OCI-M2 (cell line): ENCODE measurements at regions not wholly inside any gene's neighbourhood (a gene's known extent, or its start where the extent isn't known, plus 50 kb on each side); places are given as distances from the start of the nearest gene placed in this dataset.
"Not testable (repeated sequence)": the region's sequence is repeated elsewhere in the genome, so short reads cannot be mapped to it uniquely, and the experiment has no call there.

Experiments
- DNase-seq: peaks from one replicate; lab custom pipeline; 2025; ENCODE audit not compliant: unreplicated experiment; lab: John Stamatoyannopoulos, UW

DNA sequence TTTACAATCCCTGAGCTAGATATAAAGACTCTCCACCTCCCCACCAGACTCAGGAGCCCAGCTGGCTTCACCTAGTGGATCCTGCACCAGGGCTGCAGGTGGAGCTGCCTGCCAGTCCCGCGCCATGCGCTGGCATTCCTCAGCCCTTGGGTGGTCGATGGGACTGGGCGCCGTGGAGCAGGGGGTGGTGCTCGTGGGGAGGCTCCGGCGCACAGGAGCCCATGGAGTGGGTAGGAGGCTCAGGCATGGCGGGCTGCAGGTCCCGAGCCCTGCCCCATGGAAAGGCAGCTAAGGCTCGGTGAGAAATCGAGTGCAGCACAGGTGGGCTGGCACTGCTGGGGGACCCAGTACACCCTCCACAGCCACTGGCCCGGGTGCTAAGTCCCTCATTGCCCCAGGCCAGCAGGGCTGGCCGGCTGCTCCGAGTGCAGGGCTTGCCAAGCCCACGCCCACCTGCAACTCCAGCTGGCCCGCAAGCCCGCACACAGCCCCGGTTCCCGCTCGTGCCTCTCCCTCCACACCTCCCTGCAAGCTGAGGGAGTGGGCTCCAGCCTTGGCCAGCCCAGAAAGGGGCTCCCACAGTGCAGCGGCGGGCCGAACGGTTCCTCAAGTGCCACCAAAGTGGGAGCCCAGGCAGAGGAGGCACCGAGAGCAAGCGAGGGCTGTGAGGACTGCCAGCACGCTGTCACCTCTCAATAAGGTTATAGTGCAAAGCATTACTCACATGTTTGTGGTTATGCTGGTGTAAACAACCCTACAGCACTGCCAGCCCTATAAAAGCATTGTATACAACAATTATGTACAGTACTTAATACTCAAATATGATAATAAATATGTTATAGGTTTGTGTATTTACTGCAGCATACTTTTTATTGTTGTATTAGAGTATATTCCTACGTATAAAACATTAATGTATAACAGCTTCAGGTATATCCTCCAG is 757.3 kb downstream of the SLC6A15 start:
- DNase-seq, result not testable (repeated sequence)

DNA sequence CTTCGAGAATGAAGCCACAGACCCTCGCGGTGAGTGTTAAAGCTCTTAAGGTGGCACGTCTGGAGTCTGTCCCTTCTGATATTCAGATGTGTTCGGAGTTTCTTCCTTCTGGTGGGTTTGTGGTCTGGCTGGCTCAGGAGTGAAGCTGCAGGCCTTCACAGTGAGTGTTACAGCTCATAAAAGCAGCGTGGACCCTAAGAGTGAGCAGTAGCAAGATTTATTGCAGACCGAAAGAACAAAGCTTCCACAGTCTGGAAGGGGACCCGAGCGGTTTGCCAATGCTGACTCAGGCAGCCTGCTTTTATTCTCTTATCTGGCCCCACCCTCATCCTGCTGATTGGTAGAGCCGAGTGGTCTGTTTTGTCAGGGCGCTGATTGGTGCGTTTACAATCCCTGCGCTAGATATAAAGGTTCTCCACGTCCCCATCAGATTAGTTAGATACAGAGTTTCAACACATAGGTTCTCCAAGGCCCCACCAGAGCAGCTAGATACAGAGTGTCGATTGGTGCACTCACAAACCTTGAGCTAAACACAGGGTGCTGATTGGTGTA is 758.1 kb downstream of the SLC6A15 start:
- not testable (repeated sequence) for DNase-seq

- no peak for DNase-seq
These were observed 762.4 kb downstream of the SLC6A15 start for GRCh38 chr12:84150201-84150600.

GRCh38 chr12:84148335-84148734 is 764.3 kb downstream of the SLC6A15 start:
- DNase-seq, result no peak

GRCh38 chr12:84136862-84137367 is 775.7 kb downstream of the SLC6A15 start:
- DNase-seq, result peak; percentile 21

DNA sequence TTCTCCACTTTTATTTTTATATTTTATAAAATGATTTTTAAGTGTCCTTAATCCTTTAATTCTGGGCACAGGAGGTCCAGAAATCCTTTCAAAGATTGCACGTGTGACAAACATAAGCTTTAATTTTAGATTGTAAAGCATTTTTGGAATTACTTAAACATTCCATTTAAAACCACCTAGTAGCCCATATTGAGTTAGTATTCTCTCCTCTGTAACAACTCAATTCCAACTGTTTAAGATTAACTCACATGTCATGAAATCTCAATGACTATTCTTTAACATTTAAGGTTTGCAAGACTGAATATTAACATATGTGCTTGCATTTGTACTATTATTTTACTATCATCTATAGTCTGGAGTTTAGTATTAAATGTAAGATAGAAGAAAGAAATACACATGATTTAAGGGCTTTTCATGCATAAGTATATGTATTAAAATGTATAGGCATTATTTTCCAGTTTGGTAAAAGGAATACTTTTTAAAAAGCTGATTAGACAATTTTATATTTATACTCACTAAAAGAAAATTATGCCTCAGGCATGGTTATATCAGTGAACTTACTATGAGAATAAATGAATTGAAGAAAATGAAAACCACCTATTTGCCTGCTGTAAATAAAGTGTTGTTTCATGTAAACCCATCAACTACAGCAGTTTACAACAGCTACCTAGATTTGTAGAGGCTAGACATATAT is 776.9 kb downstream of the SLC6A15 start:
- no peak for DNase-seq

DNA sequence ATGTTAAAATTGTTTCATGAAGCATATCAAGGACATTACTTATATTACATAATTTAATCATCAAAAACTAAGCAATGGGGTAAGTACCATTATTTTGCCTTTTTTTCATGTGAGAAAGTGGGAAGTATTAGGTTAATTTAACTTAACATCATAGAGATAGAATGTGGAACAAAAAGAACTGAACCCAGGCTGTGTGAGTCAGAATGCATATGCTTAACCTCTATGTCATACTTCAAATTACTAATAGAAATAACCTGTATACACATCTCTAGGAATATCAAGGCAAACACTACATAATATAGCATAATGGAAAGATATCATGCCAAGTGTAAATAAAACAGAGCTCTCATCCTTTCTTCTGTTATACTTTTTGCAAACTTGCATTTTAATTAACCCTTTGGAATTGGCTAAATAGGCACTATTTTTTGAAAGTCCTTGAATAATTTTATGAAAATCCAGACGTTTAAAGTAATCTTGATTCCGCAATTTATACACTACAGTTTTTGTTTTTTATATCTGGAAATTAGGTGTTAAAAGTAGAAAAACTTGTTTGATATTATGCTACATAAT is 777.7 kb downstream of the SLC6A15 start:
- DNase-seq, result no peak

GRCh38 chr12:84131076-84131475 is 781.5 kb downstream of the SLC6A15 start:
- DNase-seq, result no peak

- DNase-seq, result no peak
These were observed 784.2 kb downstream of the SLC6A15 start for GRCh38 chr12:84128117-84128991.

DNA sequence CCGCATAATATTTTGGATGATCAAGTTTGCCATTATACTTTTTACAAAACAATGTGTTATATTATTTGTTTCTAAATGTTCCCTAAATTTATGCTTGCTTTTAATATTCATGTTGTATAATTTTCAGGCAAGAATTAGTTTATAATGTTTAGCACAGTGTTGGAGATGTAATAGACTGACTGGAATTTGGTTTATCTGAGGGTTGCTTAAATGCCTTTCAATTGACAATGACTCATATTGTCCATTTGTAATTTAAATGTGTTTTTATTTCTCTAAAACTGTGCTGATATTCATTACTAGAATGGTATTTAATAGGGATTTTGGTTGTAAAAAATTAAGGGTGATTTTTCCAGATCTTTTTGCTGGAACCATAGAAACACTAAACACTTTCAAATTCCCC is 788.4 kb downstream of the SLC6A15 start:
- DNase-seq, result no peak

DNA sequence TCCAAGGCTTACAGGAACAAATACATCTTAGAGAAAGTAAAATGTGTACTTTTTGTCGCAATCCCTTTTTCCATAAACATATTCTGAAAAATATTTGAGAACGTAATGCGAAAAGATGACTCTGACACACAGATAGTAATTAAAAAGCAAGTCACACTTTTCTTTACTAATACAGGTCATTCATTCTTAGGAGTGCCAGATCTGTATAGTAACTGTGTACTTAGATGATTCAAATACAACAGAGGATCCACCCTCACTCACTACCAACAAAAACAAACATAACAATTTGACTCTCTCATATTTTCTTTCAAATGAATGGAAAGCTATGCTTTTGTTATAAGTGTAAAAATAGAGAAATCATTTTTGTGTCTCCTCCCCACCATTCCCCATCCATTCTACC is 795.4 kb downstream of the SLC6A15 start:
- DNase-seq, result no peak

DNA sequence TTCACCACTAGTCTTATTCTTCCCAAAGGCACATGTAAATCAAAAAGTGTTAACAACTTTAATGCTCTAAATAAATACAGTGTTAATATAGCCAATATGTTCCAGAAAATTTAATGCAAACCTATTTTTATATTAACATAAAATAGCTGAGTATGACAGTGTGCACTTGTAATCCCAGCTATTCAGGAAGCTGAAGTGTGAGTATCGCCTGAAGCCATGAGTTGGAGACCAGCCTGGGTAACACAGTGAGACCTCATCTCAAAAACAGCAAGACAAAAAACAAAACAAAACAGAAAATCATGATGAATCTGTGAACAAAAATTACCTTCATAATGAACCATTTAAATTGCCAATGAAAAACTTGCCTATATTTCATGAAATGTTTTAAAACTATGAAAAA is 798.9 kb downstream of the SLC6A15 start:
- no peak for DNase-seq

- DNase-seq, result not testable (repeated sequence)
These were observed 808.7 kb downstream of the SLC6A15 start for GRCh38 chr12:84103886-84104285.

GRCh38 chr12:84101963-84102362 is 810.6 kb downstream of the SLC6A15 start:
- DNase-seq, result not testable (repeated sequence)

DNA sequence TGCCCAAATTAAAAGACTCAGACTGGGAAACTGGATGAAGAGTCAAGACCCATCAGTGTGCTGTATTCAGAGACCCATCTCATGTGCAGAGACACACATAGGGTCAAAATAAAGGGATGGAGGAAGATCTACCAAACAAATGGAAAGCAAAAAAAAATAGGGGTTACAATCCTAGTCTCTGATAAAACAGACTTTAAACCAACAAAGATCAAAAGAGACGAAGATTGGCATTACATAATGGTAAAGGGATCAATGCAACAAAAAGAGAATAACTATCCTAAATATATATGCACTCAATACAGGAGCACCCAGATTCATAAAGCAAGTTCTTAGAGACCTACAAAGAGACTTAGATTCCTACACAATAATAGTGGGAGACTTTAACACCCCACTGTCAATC is 813.0 kb downstream of the SLC6A15 start:
- not testable (repeated sequence) for DNase-seq

DNA sequence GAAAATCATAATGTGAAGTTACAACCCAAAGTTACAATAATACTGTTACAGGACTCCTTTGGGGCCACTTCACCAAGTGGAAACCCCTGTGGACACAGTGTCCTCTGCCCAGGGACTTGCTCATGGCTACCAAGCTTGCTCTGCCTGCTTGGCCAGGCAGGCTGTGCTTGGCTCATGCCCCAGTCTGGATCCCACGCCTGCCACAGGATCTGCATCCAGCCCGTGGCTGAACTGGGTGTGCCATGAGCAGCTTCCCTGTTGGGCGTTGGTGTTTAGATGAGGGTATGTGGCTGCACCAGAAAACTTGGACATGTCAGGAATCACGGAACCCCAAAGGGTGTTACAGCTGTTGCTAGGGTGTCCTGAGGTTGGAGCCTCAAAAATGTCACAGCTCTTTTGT is 820.9 kb downstream of the SLC6A15 start:
- DNase-seq, result no peak

DNA sequence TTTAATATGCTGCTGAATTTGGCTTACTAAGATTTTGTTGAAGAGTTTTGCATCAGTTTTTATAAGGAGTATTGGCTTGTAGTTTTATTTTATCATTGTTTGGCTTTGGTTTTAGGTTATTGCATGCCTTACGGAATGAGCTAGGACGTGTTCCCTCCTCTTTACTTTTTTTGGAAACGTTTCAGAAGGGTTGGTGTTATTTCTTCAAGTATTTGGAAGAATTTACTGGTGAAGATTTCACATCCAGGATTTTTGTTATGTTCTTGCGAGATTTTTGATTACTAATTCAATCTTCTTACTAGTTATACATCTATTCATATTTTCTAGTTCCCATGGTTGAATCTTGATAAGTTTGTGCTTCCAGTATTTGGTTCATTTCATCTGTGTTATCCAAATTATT is 823.2 kb downstream of the SLC6A15 start:
- no peak for DNase-seq

DNA sequence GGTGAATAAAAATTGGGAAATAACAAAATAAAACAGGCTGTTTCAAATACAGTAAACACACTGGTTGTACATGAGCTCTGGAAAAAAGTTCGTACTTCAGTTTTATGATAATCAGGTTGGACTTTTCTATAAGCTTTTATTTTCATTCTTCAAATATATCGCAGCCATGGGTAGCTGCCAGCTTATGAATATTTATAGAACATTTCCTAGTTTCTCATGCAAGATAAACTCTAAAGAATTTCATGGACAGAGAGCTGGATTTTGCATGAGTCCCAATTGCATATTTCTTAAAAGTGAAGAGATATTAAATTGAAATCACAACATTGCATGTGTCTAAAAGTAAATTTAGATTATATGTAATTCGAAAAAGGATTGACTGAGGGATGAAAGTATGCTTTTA is 827.6 kb downstream of the SLC6A15 start:
- DNase-seq, result no peak

GRCh38 chr12:84079626-84080025 is 833.0 kb downstream of the SLC6A15 start:
- DNase-seq, result no peak

DNA sequence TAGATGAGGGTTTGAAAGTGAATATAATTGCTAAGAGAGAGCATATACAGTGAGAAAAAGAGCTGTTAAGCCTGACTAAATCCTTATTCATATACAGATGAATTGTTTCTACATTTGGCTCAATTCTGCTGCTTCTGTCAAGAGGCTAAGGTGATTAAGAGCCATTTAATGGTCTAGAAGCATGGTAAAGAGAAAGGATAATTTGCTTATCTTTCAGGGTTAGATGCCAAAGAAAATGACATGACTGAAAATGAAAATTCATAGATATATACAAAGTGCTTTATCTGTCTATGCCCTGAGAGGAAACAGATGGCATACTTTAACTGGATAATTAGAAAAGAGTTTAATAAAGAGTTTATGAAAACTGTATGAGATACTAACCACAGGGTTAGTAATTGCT is 834.9 kb downstream of the SLC6A15 start:
- DNase-seq, result no peak
